Transverse colon (tissue), 4 donors: ENCODE measurements at regions not wholly inside any gene's neighbourhood (a gene's known extent, or its start where the extent isn't known, plus 50 kb on each side); places are given as distances from the start of the nearest gene placed in this dataset.
"Not testable (repeated sequence)": the region's sequence is repeated elsewhere in the genome, so short reads cannot be mapped to it uniquely, and the experiment has no call there.

ENCODE experiments used
- DNase-seq: peaks from one replicate; pipeline ENCODE4 v3.0.0-alpha.2; 2019
- H3K27ac ChIP-seq, 4 donors: fragments of 200-600 bp; sonication (generic); 2 replicates each; pipeline ENCODE4 v1.5.1; 2016 to 2018; ENCODE audit warnings: inconsistent platforms in 4 of 4
- H3K27me3 ChIP-seq: fragments of 200-600 bp; sonication (generic); 2 replicates; pipeline ENCODE4 v1.5.1; 2017; ENCODE audit warnings: inconsistent platforms
- H3K36me3 ChIP-seq, 4 donors: fragments of 200-600 bp; sonication (generic); 2 replicates each; pipeline ENCODE4 v1.5.1; 2017 to 2019; ENCODE audit warnings: inconsistent platforms in 4 of 4
- H3K4me1 ChIP-seq, 4 donors: fragments of 200-600 bp; sonication (generic); 2 replicates each; pipeline ENCODE4 v1.5.1; 2017 to 2020; ENCODE audit warnings: inconsistent platforms in 4 of 4
- H3K4me3 ChIP-seq, 4 donors: fragments of 200-600 bp; sonication (generic); 1 replicate in 1 of 4; 2 replicates in 3 of 4; pipeline versions ENCODE4 v1.5.1 to v1.6.1; 2017 to 2019; ENCODE audit warnings: inconsistent platforms in 4 of 4
- H3K9me3 ChIP-seq, 2 donors: fragments of 200-600 bp; sonication (generic); 2 replicates each; pipeline ENCODE4 v1.5.1; 2017 to 2019; ENCODE audit warnings: inconsistent platforms in 2 of 2
- EP300 ChIP-seq: sonication (generic); formaldehyde crosslinking; IDR thresholded peaks from one replicate; pipeline ENCODE4 v1.6.1; 2017; ENCODE audit warnings: antibody characterized with exemption, low read depth
- POLR2A ChIP-seq: fragments of 450-650 bp; IDR thresholded peaks from one replicate; pipeline ENCODE4 v1.6.1; 2016; ENCODE audit warnings: antibody characterized with exemption, mild to moderate bottlenecking, moderate library complexity
- POLR2AphosphoS5 ChIP-seq, 3 donors: sonication (generic); formaldehyde crosslinking; IDR thresholded peaks; one replicate each; pipeline ENCODE4 v1.6.1; 2016; ENCODE audit warnings: antibody characterized with exemption in 3 of 3
- WGBS, 2 donors: methylation state at CpG; one replicate each; pipeline ENCODE4 v1.1.5; 2018; ENCODE audit warnings: low coverage in 1 of 2; 5-methylcytosine and 5-hydroxymethylcytosine counted together
- in situ Hi-C, 4 donors: fragments of 200-750 bp; cut with MboI; loops; one replicate each; pipeline versions ENCODE4 v1.15.0 to v1.15.1; 2017; ENCODE audit warnings: low sequenced_read_pairs in 3 of 4, low pct_ligation_motif_present in 1 of 4, low pct_unique_long_range_greater_than_20kb in 1 of 4
- intact Hi-C: fragments of 100-400 bp; cut with DNase I; formaldehyde crosslinking; loops from one replicate; pipeline ENCODE4 v1.15.1; 2023; ENCODE audit warnings: low total_unique reads
- TF ChIP-seq, protein P1 (sequence below), 5 experiments: fragments of 200-600 bp in 3 of 5; fragments of 450-650 bp in 2 of 5; sonication (generic) in 3 of 5; IDR thresholded peaks; 1 replicate in 2 of 5; 2 replicates in 3 of 5; pipeline ENCODE4 v1.5.1; 2016 to 2017; ENCODE audit warnings: antibody characterized with exemption in 5 of 5, inconsistent platforms in 3 of 5, mild to moderate bottlenecking in 2 of 5, moderate library complexity in 1 of 5

DNA sequence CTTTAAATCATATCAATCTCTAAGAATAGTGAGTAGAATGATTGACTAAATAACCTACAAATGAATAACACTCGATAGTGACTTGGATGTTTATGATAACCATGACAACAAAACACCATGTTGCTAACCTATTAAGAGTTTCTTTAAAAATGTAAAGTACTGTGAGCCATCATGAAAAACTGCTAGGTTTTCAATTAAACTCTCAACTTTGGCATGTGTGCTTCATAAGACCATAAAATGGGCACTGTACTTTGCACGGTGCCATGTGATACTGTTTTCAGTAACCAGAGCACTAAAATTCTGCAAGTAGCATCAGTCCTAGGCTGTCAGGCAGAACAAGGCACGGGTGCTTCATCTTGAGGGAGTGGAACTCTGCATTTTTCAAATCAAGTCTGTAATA lies 96.2 kb upstream of the TRIM77 start:
- Histone ChIP-seq H3K27me3 (no peaks in the 10 kb centered on the region), H3K4me3 (no peak overlapping the region), H3K27ac (no peak overlapping the region), H3K36me3 (no peaks in the 10 kb centered on the region), H3K9me3 (no peaks in the 10 kb centered on the region), H3K4me1 (no peaks in the 10 kb centered on the region)
- intact Hi-C loops = no loop called here
- no peak for DNase-seq
- WGBS, 2 donors = 33 to 52% methylated on average over 3 of the region's 3 CpGs
- in situ Hi-C loops = no loop called here
- TF ChIP-seq EP300 (no peak), POLR2A (no peak), POLR2AphosphoS5 (IDR thresholded peaks at IDR 0.05) (no peak)
- TF ChIP-seq, protein P1, sequence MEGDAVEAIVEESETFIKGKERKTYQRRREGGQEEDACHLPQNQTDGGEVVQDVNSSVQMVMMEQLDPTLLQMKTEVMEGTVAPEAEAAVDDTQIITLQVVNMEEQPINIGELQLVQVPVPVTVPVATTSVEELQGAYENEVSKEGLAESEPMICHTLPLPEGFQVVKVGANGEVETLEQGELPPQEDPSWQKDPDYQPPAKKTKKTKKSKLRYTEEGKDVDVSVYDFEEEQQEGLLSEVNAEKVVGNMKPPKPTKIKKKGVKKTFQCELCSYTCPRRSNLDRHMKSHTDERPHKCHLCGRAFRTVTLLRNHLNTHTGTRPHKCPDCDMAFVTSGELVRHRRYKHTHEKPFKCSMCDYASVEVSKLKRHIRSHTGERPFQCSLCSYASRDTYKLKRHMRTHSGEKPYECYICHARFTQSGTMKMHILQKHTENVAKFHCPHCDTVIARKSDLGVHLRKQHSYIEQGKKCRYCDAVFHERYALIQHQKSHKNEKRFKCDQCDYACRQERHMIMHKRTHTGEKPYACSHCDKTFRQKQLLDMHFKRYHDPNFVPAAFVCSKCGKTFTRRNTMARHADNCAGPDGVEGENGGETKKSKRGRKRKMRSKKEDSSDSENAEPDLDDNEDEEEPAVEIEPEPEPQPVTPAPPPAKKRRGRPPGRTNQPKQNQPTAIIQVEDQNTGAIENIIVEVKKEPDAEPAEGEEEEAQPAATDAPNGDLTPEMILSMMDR (IDR thresholded peaks at IDR 0.05) = no peak

DNA sequence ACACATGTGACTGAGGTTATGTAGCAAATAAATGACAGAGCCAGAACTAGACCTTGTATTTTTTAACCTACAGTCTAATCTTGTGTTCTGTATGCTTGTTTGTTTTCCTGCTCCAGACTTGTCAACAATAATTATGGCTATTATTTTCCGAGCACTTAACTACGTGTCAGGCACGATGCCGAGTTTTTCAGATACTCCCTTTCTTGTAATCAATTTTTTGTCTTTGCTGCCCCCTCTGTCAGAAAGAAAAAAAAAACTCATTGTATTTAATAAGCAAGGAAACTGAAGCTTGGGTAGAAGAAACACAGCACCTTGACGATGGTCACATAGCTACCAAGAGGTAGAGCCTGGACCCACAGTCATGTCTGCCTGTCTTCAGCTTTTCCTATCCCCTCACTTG lies 95.7 kb upstream of the TRIM77 start:
- H3K4me1 ChIP-seq, intact Hi-C loops, in situ Hi-C loops, H3K4me3 ChIP-seq, DNase-seq, H3K27me3 ChIP-seq, H3K9me3 ChIP-seq, H3K27ac ChIP-seq, H3K36me3 ChIP-seq: not testable (repeated sequence)
- TF ChIP-seq, protein P1 (IDR thresholded peaks at IDR 0.05) = peak in 1 of 5 experiments; percentile 13
- 17 to 36% methylated on average over 5 of the region's 5 CpGs for WGBS, 2 donors

DNA sequence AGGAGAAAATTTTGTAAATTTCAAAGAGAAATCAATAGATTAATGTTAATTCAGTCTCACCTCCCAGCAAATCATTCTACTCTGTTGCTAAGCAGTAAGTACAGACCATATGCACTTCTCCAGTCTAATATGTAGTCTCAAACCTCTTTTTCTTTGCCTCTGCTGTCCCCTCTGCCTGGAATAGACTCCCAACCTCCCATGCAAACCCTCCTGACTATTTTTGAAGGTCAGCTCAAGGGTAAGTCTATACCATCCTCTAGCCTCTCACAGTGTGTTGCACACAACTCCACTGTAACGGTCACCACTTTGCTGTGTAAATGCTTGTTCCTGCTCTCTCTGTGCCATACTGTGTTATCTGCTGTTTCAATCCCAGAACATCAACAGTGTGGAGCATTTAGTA lies 94.5 kb upstream of the TRIM77 start:
- DNase-seq, in situ Hi-C loops, H3K9me3 ChIP-seq, H3K27me3 ChIP-seq, H3K4me3 ChIP-seq, H3K27ac ChIP-seq, intact Hi-C loops, H3K4me1 ChIP-seq, H3K36me3 ChIP-seq: not testable (repeated sequence)
- 60 to 93% methylated on average over 1 of the region's 1 CpG for WGBS, 2 donors

DNA sequence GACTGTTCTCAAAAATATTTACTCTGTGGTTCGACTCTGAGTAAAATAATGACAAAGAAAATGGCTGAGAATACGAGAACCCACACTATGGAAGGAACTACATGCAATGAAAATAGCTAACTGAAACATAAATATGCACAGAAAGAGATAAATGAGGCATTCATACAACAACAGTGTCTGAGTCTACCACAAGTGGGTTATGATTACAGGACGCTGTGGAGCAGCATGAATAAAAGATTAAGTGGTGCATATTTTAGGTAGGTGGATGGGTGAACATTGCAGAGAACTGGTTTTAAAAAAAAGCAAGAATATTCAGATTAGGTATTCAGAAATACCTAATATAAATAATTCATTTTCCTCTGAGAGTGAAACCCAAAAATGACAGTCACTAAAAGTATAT lies 93.9 kb upstream of the TRIM77 start:
- DNase-seq, H3K27me3 ChIP-seq, in situ Hi-C loops, H3K4me1 ChIP-seq, H3K36me3 ChIP-seq, H3K4me3 ChIP-seq, H3K9me3 ChIP-seq, intact Hi-C loops, H3K27ac ChIP-seq: not testable (repeated sequence)
- WGBS, 2 donors = 57 to 64% methylated on average over 3 of the region's 3 CpGs

DNA sequence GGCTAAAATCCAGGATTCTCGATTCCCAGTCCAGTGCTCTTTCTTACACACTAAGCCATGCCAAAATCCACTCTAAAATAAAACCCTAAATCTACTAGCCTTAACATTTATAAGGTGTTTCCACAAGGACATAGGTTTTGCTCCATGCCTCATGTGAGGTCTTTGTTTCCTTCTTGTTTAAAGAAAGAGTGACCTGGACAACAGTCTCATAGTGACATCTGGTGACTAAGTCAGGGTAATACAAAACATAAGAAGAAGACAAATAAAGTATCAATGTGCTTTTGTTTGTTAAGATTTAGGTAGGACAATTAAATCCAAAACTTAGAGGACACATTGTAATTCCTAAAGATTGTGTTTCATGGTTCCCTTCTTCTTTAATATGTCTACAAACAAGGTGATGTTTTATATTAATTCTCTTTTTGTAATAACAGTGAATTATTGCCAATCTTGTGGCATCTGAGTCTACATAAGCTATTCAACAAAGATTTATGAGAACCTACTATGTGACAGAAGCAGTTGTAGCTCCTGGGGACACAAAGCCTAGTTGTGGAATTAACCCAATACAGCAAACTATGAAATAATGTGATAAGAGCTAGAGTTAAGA lies 93.0 kb upstream of the TRIM77 start:
- H3K27ac ChIP-seq, H3K9me3 ChIP-seq, H3K4me3 ChIP-seq, H3K27me3 ChIP-seq, H3K36me3 ChIP-seq, DNase-seq, in situ Hi-C loops, H3K4me1 ChIP-seq, intact Hi-C loops: not testable (repeated sequence)
- TF ChIP-seq, protein P1 (IDR thresholded peaks at IDR 0.05) = peak; percentile 23 to 63 (median 45)
- whole genome bisulfite sequencing, 2 donors = 21 to 22% methylated on average over 1 of the region's 1 CpG

DNA sequence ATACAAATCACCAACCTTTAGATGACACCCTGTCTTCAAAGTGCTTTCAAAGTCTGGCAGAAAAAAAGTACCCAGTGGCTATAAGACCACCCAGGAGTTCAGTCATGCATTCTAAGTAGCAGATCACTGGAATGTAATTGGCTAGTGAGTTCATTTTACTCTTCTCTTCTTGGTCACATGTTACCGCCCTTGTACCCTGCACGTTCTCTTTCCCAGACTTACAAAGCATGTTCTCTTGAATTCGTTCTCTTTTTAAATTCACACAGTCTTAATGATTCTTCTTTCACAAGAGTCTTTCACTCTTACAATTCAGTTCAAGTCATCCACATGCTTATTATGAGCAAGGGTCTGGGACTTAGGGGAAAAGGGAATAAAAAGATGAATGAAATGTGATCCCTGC lies 89.4 kb upstream of the TRIM77 start:
- H3K9me3 ChIP-seq, H3K27ac ChIP-seq, H3K27me3 ChIP-seq, H3K4me1 ChIP-seq, H3K4me3 ChIP-seq, H3K36me3 ChIP-seq, DNase-seq, intact Hi-C loops, in situ Hi-C loops: not testable (repeated sequence)
- 85% methylated on average over 3 of the region's 3 CpGs; no CpG with 5 or more reads in 1 of the 2 donors for WGBS, 2 donors
